ENCODE measurements at regions not wholly inside any gene's neighbourhood (a gene's known extent, or its start where the extent isn't known, plus 50 kb on each side); places are given as distances from the start of the nearest gene placed in this dataset.

GRCh38 chr16:80298676-80299075 is 242.1 kb upstream of the DYNLRB2 start:
- no peak for DNase-seq

DNA sequence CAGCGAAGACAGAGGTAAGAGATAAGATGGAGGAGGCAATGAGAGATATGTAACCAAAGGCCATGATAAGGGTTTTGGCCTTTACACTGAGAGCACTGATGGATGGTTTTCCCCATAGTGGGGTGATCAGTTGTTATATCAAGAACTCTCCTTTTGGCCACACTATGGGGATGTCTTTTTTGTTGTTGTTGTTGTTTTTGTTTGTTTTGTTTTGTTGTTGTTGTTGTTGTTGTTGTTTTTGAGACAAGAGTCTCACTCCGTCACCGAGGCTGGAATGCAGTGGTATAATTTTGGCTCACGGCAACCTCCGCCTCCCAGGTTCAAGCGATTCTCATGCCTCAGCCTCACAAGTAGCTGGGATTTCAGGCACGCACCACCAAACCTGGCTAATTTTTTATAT is 244.8 kb upstream of the DYNLRB2 start:
- no peak for DNase-seq

GRCh38 chr16:80294172-80294571 is 246.6 kb upstream of the DYNLRB2 start:
- no peak for DNase-seq

GRCh38 chr16:80288616-80289015 is 252.2 kb upstream of the DYNLRB2 start:
- no peak for DNase-seq

DNA sequence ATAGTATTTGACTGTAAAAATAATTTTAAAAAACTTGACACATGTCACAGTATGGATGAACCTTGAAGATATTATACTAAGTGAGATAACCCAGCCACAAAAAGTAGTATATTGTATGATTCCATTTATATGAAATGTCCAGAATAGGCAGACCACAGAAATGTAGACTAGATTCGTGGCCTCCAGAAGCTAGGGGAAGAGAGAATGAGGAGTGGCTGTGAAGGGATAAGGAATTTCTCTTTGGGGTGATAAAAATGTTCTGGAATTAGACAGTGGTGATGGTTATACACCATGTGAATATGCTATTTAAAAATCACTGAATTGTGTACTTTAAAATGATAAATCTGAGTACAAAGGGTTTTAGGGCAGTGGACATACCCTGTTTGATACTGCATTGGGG is 253.1 kb upstream of the DYNLRB2 start:
- DNase-seq: no peak

- DNase-seq: no peak
Measured at GRCh38 chr16:80285104-80285503, 255.7 kb upstream of the DYNLRB2 start.

GRCh38 chr16:80283466-80284392 is 257.1 kb upstream of the DYNLRB2 start:
- no peak for DNase-seq

DNA sequence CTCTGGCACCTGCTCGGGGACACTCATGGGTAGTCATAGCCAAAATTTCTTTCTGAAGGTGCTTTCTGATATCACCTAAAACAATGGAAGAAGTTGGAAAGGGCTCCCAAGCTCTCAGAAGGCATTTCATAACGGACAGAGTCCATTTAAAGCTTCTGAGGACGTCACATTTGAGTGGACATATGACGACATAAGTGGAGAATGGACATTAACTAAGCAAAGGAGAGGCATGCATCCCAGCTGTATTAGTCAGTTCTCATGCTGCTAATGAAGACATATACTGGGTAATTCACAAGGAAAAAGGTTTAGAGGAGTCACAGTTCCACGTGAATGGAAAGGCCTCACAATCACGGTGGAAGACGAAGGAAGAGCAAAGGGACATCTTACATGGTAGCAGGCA is 260.2 kb upstream of the DYNLRB2 start:
- no peak for DNase-seq

DNA sequence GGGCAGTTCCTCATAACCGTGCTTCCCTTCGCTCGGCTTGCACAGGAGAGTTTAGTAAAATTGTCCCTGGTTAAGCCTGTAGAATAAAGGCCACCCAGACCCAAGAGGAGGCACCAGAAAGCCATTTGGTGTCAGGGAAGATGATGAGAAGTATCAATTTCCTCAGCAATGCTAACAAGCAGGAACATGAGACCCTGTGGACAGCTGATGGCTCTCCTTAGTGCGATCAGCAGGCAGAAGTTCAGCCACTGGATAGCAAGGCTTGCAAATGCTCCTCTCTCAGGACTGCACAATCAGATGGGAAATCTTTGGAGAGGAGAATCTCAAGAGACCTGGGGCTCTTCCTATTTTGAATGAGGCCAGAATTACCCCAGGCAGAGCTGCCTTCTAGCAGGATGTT is 261.1 kb upstream of the DYNLRB2 start:
- DNase-seq: no peak

- DNase-seq: no peak
Measured at GRCh38 chr16:80277182-80277581, 263.6 kb upstream of the DYNLRB2 start.

DNA sequence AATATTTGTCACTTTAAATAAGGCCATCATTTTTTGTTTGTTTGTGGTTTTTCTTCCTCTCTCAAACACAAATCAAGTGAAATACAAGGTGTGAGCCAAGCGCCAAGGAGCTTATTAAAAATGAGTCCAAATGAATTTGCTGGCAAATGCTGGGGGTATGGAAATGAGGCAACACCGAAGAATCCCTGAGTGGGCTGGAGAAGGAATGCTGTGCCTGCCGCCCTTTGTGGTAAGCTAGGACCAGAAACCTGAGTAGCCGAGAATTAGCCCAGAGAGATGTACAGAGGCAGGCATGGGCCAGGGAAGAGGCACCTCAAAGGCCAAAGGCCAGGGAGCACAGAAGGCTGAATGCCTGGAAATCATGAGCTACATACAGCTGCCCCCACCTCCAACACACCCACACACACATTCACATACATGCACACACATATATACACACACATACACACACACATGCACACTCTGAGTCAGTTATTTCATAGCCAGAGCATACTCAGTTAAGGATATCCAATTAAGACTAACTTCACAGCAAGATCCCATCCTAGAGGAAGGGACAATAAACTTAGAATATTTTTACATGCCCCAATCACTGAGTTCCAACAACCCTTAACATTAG is 266.1 kb upstream of the DYNLRB2 start:
- DNase-seq: no peak

GRCh38 chr16:80273635-80274538 is 266.9 kb upstream of the DYNLRB2 start:
- DNase-seq: no peak

DNA sequence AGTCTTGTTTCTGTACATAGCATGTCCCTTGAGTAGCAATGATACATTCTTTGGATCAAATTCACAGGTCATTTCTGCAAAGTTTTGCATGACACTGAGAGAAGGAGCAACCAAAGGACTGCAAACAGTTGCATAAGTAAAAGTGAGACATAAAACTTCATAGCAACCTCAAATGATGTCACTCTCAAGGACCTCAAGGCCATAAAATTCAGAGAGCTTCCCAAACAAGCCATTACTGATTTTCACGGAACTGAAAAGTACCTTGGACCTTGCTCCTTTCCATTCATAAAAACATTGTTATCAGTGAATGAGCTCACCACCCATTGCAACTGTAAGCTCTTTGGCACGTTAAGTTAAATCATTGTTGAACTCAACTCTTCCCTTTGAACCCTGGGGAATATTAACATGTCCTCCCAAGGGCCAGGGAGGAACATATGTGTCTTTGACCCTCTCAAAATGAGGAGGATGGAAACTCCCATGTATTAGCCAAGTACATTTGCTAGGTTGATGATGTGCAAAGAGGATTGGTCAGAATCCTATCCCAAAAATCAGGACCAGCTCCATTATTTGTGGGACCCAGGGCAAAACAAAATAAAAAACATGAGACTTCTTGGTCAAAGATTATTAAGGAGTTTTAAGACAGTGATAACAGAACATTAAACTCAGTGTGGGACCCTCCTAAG is 275.0 kb upstream of the DYNLRB2 start:
- no peak for DNase-seq

DNA sequence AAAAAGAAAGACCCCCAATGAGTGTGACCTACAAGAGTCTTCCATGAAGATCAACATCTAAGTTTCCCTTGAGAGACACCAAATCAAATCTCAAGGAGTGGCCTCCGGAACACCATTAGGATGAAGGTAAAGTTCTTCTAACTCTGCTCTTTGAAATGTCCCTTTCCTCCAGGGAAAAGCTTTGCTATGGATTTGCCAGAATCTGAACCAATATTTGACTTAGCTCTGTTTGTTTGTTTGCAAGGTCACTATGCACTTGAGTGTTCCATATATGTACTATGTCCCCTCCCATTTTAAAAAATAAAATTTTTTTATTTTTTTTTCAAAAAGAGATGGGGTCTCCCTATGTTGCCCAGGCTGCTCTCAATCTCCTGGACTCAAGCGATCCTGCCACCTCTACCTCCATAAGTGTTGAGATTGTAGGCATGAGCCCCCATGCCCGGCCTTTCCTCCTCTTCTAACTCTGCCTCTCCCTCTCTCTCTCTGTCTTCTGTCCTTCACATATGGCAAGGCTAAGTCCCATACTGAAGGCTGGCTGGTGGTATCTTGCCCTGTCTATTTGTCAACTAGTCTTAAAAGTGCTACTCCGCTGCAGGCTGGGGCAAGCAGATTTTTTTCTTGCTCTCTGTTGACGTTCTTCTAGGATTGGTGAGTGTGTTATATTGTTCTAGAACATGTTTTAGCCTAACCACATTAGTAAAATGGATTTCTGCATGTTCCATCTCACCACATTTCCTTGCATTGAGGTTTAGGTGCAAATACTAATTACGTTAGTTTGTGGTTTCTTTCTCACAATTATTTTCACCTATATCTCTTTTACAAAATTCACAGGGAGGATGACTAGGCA is 276.7 kb upstream of the DYNLRB2 start:
- DNase-seq: no peak

DNA sequence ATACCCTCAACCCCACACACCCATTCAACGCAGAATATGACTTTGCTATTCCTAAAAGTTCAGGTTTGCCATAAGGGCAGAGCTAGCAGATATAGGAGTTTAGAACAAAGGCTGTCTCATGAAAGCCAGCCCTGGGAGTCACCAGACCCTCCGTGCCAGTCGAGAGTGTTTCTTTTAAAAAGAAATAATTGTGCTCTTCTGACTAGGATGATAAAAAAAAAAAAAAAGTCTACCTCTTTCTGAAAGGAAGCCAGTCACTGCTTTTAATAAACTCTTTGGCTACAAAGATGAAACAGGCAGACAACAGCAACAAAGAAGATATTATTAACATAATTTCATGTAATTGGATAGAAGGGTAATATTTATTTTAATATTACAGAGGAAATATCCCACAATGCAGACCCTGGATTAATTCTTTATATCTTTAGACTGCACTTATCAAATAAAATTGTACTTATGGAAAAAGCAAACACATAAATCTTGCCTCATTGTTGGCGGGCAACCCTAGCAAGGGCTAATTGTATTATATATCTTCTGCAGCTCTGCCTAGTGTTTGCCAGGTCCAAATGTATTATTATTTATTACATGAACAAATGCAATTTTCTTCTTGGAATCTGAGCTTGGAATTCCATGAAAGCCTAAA is 277.5 kb upstream of the DYNLRB2 start:
- DNase-seq: no peak

DNA sequence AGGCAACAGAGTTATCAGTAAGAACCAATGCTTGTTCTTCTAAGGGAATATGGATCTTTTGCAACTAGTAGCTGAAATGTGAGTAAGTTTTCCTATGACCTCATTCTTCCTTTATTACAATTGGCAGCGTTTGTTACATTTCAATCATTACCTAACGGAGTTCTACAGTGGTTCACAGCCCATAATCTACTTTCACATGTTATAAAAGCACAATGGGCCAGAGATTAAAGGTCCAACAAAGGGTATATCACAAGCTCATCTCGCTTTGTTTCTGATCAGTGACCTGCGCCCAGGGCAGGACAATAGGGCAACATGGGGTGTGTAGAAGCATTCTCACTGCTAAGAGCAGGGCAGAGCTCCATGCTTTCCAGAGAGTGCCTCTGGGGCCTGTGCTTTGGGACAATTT is 279.9 kb upstream of the DYNLRB2 start:
- DNase-seq: no peak

GRCh38 chr16:80259290-80259805 is 281.4 kb upstream of the DYNLRB2 start:
- DNase-seq: no peak

DNA sequence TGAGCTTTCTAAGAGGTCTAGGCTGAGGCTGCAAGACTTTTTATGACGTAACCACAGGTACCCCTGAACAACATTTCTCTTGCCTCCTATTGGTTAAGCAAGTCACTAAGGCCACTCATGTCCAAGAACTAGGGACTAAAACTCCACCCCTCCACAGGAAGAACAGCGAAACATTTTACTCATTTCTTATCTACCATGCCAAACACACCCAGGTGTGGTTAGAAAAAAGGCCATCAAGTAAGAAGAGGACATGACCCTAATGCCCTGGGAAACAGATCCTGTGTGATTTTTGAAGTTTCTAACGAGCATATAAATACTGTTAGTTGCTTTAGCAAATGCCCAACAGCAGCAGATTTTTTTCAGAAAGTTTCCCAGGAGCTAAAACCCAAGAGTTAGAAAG is 282.4 kb upstream of the DYNLRB2 start:
- DNase-seq: no peak

- DNase-seq: no peak
Measured at GRCh38 chr16:80254970-80255369, 285.8 kb upstream of the DYNLRB2 start.

GRCh38 chr16:80253741-80254140 is 287.1 kb upstream of the DYNLRB2 start:
- no peak for DNase-seq

DNA sequence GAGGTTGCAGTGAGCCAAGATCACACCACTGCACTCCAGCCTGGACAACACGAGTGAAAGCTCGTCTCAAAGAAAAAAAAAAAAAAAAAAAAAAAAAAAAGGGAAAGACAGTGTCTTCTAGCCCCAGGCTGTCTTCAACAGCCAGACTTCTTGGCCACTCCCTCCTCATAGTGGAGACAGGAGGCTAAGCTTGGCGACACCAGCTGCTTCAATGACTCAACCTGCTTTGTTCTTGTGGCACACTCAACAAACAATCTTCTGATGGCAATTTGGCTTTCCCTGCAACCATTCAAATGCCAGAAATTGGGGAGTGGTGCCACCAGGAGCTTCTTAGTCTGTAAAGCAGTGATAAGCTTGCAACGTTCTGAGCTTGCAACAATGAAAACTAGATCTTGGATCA is 290.4 kb upstream of the DYNLRB2 start:
- no peak for DNase-seq
